IPS-20b (cell line): ENCODE measurements at regions not wholly inside any gene's neighbourhood (a gene's known extent, or its start where the extent isn't known, plus 50 kb on each side); places are given as distances from the start of the nearest gene placed in this dataset.

ENCODE experiments used
- H3K27ac ChIP-seq: one replicate; pipeline ENCODE4 v1.5.1; 2013; ENCODE audit warnings: low read length
- H3K27me3 ChIP-seq: 2 replicates; pipeline ENCODE4 v1.6.1; 2013; ENCODE audit warnings: mild to moderate bottlenecking, low read length, inconsistent platforms; ENCODE audit not compliant: insufficient read depth
- H3K36me3 ChIP-seq: 2 replicates; pipeline ENCODE4 v1.6.1; 2013; ENCODE audit warnings: low read depth, mild to moderate bottlenecking, inconsistent platforms, low read length, moderate library complexity; ENCODE audit not compliant: insufficient read depth
- H3K4me1 ChIP-seq: 2 replicates; pipeline ENCODE4 v1.6.1; 2013; ENCODE audit warnings: mild to moderate bottlenecking, control low read depth, inconsistent platforms, low read length, moderate library complexity; ENCODE audit not compliant: insufficient read depth
- H3K4me3 ChIP-seq: 2 replicates; pipeline ENCODE4 v1.5.1; 2013; ENCODE audit warnings: mild to moderate bottlenecking, low read length, inconsistent platforms
- H3K9ac ChIP-seq: 2 replicates; pipeline ENCODE4 v1.6.1; 2013; ENCODE audit warnings: low read depth, mild to moderate bottlenecking, inconsistent platforms, low read length, moderate library complexity
- H3K9me3 ChIP-seq: 2 replicates; pipeline ENCODE4 v1.6.1; 2013; ENCODE audit warnings: mild to moderate bottlenecking, low read depth, low read length, inconsistent platforms; ENCODE audit not compliant: insufficient read depth

GRCh38 chr5:167219298-167219697 is 1072.1 kb upstream of the WWC1 start:
- no peak overlapping the region for H3K9ac ChIP-seq
- H3K4me1 ChIP-seq: peaks cover 13% of the 10 kb centered on the region; the same call in 1 of the 2 replicates
- H3K27ac ChIP-seq: no peak overlapping the region
- H3K36me3 ChIP-seq: no peaks in the 10 kb centered on the region
- H3K4me3 ChIP-seq: no peak overlapping the region
- no peaks in the 10 kb centered on the region for H3K9me3 ChIP-seq
- H3K27me3 ChIP-seq: no peaks in the 10 kb centered on the region

GRCh38 chr5:167226386-167226785 is 1065.1 kb upstream of the WWC1 start:
- no peaks in the 10 kb centered on the region for H3K27me3 ChIP-seq
- no peaks in the 10 kb centered on the region for H3K36me3 ChIP-seq
- no peaks in the 10 kb centered on the region for H3K4me1 ChIP-seq
- H3K4me3 ChIP-seq: no peak overlapping the region
- no peak overlapping the region for H3K9ac ChIP-seq
- no peaks in the 10 kb centered on the region for H3K9me3 ChIP-seq
- H3K27ac ChIP-seq: no peak overlapping the region

- H3K27ac ChIP-seq: no peak overlapping the region
- no peaks in the 10 kb centered on the region for H3K36me3 ChIP-seq
- H3K9me3 ChIP-seq: no peaks in the 10 kb centered on the region
These were observed 1063.3 kb upstream of the WWC1 start for GRCh38 chr5:167228134-167228533.

GRCh38 chr5:167229751-167230150 is 1061.7 kb upstream of the WWC1 start:
- H3K4me1 ChIP-seq: no peaks in the 10 kb centered on the region

More at GRCh38 chr5:167228134-167228533, 1063.3 kb upstream of the WWC1 start:
- no peak overlapping the region for H3K4me3 ChIP-seq
- H3K27me3 ChIP-seq: no peaks in the 10 kb centered on the region
- H3K9ac ChIP-seq: no peak overlapping the region
- no peaks in the 10 kb centered on the region for H3K4me1 ChIP-seq

GRCh38 chr5:167230414-167230813 is 1061.0 kb upstream of the WWC1 start:
- no peak overlapping the region for H3K27ac ChIP-seq
- H3K4me3 ChIP-seq: no peak overlapping the region
- no peaks in the 10 kb centered on the region for H3K36me3 ChIP-seq
- no peaks in the 10 kb centered on the region for H3K9me3 ChIP-seq
- no peaks in the 10 kb centered on the region for H3K4me1 ChIP-seq
- H3K9ac ChIP-seq: no peak overlapping the region
- H3K27me3 ChIP-seq: no peaks in the 10 kb centered on the region

More at GRCh38 chr5:167229751-167230150, 1061.7 kb upstream of the WWC1 start:
- no peaks in the 10 kb centered on the region for H3K9me3 ChIP-seq
- no peak overlapping the region for H3K9ac ChIP-seq
- H3K4me3 ChIP-seq: no peak overlapping the region
- no peaks in the 10 kb centered on the region for H3K27me3 ChIP-seq
- H3K27ac ChIP-seq: no peak overlapping the region
- no peaks in the 10 kb centered on the region for H3K36me3 ChIP-seq

- no peaks in the 10 kb centered on the region for H3K36me3 ChIP-seq
- H3K4me3 ChIP-seq: no peak overlapping the region
- H3K27ac ChIP-seq: no peak overlapping the region
- no peaks in the 10 kb centered on the region for H3K27me3 ChIP-seq
- no peak overlapping the region for H3K9ac ChIP-seq
- H3K9me3 ChIP-seq: no peaks in the 10 kb centered on the region
- H3K4me1 ChIP-seq: no peaks in the 10 kb centered on the region
These were observed 1058.7 kb upstream of the WWC1 start for GRCh38 chr5:167232675-167233311.

- Histone ChIP-seq H3K27ac (no peak overlapping the region), H3K9me3 (no peaks in the 10 kb centered on the region), H3K27me3 (no peaks in the 10 kb centered on the region), H3K9ac (no peak overlapping the region), H3K4me1 (no peaks in the 10 kb centered on the region), H3K4me3 (no peak overlapping the region), H3K36me3 (no peaks in the 10 kb centered on the region)
These were observed 1057.8 kb upstream of the WWC1 start for GRCh38 chr5:167233507-167234220.

- Histone ChIP-seq H3K4me1 (no peaks in the 10 kb centered on the region), H3K36me3 (no peaks in the 10 kb centered on the region), H3K27me3 (no peaks in the 10 kb centered on the region), H3K4me3 (no peak overlapping the region), H3K27ac (no peak overlapping the region), H3K9ac (no peak overlapping the region), H3K9me3 (no peaks in the 10 kb centered on the region)
These were observed 1049.9 kb upstream of the WWC1 start for GRCh38 chr5:167241436-167242067.

- no peaks in the 10 kb centered on the region for H3K4me1 ChIP-seq
- no peaks in the 10 kb centered on the region for H3K9me3 ChIP-seq
- no peaks in the 10 kb centered on the region for H3K27me3 ChIP-seq
- no peak overlapping the region for H3K4me3 ChIP-seq
- H3K9ac ChIP-seq: no peak overlapping the region
- no peaks in the 10 kb centered on the region for H3K36me3 ChIP-seq
- H3K27ac ChIP-seq: no peak overlapping the region
These were observed 1048.7 kb upstream of the WWC1 start for GRCh38 chr5:167242701-167243100.

GRCh38 chr5:167243463-167243862 is 1048.0 kb upstream of the WWC1 start:
- Histone ChIP-seq H3K4me3 (no peak overlapping the region), H3K27ac (no peak overlapping the region), H3K36me3 (no peaks in the 10 kb centered on the region), H3K27me3 (no peaks in the 10 kb centered on the region), H3K9me3 (no peaks in the 10 kb centered on the region), H3K4me1 (no peaks in the 10 kb centered on the region), H3K9ac (no peak overlapping the region)

- no peak overlapping the region for H3K9ac ChIP-seq
- no peak overlapping the region for H3K4me3 ChIP-seq
These were observed 1046.9 kb upstream of the WWC1 start for GRCh38 chr5:167244583-167244982.

GRCh38 chr5:167245868-167246267 is 1045.6 kb upstream of the WWC1 start:
- Histone ChIP-seq H3K9me3 (no peaks in the 10 kb centered on the region), H3K4me3 (no peak overlapping the region), H3K27me3 (no peaks in the 10 kb centered on the region), H3K9ac (no peak overlapping the region), H3K27ac (no peak overlapping the region), H3K4me1 (no peaks in the 10 kb centered on the region), H3K36me3 (no peaks in the 10 kb centered on the region)

More at GRCh38 chr5:167244583-167244982, 1046.9 kb upstream of the WWC1 start:
- H3K36me3 ChIP-seq: no peaks in the 10 kb centered on the region
- no peak overlapping the region for H3K27ac ChIP-seq
- no peaks in the 10 kb centered on the region for H3K27me3 ChIP-seq
- no peaks in the 10 kb centered on the region for H3K9me3 ChIP-seq
- no peaks in the 10 kb centered on the region for H3K4me1 ChIP-seq
